Stimulated activated naive CD4-positive, alpha-beta T cell (primary cell): ENCODE measurements at regions not wholly inside any gene's neighbourhood (a gene's known extent, or its start where the extent isn't known, plus 50 kb on each side); places are given as distances from the start of the nearest gene placed in this dataset.

Experiments used
- DNase-seq, 6 experiments: peaks; one replicate each; lab custom pipeline; 2025; lab: John Stamatoyannopoulos, UW

DNA sequence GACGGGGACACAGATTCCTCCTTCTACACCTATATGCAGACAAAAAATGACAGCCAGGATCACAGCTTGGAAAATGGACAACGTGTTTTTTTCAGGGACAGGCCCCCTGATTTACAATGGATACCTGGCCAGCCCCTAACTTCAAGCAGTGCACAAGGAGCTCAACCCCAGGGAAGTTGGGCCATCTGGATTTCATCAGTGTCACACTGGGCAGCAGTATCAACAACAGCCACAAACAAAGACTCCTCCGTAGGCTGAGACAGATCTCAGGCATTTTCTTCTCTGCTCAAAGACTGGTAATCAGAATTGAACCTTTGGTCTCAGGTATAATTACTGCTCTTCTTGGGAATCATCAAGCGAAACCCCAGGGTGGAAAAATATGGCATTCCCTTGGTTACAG lies 374.0 kb downstream of the ZNF608 start:
- DNase-seq, result no peak

DNA sequence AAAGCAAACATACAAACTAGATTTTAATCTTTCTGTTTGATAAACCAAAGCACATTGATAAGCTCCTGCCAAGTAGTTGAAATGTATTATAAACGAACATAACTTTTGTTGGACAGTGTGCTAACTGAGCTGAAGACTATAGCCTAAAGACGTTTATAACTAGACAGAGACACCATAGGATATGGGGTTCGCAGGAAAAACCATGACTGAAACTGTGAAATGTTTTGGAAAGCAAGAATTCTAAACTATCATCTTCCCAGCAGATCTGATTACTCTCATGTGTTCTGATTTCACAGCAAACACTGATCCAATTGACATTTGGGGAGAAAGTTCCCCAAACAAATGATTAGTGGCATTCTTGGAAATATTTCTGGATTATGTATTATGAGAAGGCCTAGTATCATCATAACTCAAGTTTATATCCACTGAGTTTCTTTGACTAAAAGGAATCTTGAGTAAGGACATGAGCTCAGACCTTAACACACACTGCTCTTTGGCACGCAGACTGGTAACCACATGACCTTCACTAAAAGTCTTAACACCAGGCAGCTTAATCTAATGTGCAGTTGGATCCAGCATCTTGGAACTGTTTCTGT lies 375.2 kb downstream of the ZNF608 start:
- DNase-seq, result no peak

DNA sequence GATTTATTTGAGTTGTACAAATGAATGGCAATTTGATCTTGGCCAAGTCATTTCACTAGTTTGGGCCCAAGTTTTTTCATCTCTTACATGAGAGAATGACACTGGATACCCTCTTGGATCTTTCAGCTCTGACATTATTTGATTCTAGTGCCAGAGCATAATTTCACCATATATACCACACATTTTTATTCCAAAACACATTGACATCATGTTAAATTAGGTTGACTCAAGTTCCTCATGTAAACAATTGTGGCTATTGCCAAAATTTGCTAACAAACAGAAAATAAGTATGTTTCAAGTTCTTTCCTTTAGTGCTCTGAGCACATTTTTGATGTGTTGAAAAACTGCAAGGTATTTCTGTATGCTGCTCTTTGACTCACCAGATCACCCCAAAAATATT lies 375.8 kb downstream of the ZNF608 start:
- no peak for DNase-seq

DNA sequence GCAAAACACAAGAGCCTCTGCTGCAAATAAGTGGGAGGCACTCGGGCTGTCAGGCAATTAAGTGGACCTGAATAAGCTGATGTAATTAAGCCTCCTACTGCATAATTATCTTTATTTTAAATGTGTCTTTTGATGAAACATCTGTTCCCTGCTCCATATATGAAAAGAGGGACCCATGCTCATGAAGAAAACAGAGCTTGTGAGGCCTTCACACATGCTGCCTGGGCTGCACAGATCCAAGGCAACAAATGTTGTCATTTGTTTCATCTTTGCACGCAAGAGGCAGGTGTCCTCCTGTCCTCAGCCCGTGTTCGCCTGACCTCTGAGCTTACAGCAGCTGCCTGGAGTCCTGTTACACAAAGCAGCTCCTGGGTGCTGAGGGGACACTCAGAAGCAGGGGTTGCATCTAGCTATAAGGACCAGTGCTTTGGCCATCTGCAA lies 381.1 kb downstream of the ZNF608 start:
- DNase-seq, result no peak

DNA sequence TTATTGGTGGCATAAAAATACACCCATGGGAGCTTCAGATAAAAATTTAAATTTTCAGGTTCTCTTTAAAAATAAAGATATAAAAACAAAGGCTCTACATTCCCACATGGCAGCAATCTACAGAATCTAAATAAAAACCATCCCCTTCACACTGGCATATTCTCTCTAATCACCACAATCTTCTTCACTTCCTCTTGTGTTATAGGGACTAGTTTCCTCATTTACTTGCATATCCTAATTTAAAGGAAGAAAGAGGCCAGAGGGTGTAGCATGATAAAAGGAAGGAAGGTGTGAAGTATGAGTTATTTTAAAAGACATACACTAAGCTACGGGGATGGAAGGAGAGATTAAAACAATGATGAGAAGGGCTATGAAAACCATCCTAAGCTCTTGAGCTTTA lies 390.5 kb downstream of the ZNF608 start:
- DNase-seq, result no peak

DNA sequence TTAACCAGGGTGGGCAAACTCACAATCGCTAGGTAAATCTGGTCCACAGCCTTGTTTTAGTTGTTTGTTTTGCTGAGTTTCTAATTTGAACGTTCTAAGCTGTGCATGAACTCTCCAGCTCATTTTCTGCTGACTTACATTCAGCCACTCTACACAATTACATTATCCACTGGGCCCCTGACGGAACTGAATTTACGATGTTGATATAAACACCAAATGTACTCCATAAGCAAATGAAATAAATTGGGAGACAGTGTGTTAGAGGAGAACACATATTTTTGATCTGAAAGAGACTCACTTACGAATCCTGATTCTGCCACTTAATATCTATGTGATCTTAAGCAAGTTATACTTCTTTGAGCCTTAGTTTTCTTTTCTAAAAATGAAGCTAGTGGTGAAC lies 393.4 kb downstream of the ZNF608 start:
- no peak for DNase-seq

DNA sequence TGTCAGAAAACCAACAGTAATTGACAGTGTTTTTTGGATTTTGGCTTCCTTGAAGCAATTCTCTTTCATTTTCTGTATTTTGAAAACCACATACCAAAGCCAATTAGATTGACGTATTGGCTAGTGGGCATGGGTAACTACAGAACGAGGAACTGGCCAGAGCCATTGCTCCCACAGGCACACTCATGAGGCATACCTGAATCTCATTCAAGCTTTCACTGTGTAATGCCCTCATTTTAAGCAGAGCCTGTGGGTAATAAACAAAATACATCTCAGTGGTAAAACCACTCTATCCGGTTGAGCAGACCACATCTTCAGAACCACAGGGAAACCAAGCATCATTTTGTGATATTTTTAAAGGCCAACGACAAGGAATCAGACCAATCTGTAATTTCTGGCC lies 394.1 kb downstream of the ZNF608 start:
- DNase-seq, result no peak

DNA sequence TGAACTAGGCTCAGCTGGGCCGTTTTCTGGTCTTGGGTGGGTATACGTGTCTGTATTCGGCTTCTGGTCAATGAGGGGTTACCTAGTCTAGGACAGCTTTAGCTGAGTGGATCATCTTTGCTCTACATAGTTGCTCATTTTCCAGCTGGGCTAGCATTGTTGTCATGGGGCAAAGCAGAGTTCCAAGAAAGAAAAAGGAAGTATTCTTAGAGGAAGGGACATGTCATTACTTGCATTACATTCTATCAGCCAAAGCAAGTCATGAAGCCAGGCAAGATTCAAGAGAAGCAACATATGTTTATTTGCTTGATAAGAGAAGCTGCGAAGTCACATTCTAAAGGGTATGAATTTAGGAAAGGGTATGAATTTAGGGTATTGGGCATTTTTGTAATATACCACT lies 396.5 kb downstream of the ZNF608 start:
- no peak for DNase-seq

DNA sequence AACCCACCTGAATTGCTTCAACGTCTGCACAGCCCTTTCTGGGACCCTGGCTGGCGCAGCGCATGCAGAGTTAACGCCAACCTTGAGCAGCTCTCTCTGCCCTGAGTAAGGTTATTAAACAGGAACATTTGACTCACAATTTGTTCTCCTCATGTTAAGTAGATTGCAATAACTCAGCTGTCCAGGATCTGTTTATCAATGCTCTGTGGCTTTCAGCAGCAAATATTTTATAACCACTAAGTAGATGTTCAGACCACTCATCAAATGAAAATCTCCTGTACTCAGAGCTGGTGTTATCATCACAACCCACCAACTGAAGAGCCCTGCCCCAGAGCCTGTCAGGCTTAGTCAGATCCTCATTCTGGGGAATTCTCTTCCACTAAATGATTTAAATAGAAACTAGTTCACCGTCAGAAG lies 403.0 kb downstream of the ZNF608 start:
- DNase-seq, result no peak

DNA sequence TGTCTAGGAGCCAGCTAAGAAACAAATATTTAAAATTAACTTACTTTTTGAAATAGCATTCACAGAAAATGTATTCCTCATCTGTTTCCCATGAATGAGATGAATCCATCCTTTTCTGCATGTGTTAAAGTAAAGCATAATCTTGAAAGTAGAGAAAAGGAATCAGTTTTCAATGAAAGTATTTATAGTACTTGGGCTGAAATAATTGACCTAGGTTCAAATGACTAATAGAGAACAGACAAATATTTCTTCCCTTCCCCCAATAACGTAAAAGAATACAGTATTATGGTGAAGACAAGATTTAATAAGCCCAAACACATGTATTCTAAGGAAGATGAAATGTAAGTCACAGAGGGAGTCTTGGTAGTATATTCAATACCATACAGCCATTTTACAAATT lies 403.5 kb downstream of the ZNF608 start:
- DNase-seq, result no peak

DNA sequence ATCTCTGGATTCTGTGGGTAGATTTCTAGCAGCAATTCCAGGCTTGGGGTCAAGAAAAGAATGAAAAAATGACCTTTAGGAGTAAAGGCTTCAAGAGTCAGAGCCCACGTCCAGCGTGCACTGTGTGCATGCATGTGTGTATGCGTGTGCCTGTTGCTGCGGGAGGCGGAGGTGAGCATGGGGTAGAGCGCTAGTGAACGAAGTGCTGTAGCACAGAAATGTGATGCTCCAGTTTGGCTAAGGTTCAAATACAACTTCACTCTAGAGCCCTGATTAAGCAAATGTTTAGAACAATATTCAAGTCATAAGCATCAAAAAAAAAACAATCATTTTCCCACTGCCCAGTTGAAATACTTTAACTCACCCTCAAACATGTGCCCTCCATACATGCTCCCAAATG lies 403.9 kb downstream of the ZNF608 start:
- DNase-seq, result no peak

DNA sequence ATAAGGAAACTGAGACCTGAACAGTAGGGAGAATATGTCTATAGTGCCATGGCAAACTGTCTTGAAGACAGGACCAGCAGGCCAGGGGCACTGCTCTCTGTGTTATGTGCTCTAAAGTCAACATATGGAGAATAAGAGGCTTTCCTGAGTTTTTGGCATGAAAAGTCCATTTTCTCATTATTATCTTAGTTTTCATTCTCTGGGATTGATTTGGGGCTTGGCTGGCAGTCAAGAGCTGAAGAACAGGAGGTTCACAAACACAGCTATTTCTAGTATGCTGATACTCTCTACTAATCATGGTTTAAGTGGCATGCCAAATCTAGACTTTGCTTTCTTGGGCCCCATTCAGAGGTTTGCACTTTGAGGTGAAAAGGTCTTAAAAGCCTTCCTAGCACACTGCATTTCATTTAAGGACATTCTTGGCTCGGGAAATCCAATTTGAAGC lies 404.4 kb downstream of the ZNF608 start:
- DNase-seq, result no peak

DNA sequence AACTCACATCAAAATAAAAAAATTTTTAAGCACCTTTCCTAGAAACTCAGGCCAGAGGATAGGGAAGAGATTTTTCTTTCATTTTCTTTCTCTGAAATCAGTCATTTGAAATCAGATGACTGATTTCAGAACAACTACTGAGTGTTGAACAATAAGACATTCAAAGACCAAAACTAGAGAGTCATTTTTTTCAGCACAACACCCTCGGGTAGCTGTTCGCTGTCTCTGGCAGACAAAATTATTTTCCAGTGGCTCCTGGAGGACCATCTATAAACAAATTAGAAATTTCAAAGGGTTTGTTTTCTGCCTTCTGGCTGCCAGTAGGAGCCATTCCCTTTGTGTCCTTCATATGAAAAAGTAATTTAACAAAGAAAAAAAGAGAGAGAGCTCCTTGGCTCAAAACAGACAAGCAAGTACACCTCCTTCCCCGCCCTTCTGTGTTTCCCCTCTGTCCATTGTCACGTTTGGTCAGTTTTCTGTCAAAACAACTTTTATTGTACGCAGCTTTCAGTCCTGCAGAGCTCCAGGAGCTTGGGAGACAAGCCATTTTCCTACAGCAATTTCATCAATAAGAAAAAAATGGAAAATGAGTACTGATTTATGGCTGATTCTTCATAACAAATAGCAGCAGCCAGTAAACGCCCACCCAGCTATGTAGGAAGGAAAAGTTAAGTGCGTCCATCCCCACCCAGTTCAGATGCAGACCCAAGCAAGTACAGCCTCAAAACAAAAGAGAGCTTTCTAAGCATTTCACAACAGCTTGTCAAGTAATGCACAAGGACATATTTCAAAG lies 405.2 kb downstream of the ZNF608 start:
- DNase-seq, result no peak

DNA sequence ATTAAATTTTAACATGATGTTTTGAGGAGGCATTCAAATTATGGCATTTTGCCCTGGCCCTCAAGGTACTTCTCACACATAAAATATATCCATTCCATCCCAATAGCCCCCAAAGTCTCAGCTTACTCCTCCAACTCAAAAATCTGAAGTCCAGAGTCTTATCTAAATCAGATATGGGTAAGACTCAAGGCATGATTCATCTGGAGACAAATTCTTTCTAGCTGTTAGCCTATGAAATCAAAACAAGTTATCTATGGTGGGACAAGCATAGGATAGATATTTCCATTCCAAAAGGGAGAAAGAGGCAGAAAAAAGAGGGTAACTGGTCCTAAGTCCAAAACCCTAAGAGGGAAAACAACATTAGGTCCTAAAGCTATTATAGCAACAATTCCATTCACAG lies 408.4 kb downstream of the ZNF608 start:
- DNase-seq, result no peak

DNA sequence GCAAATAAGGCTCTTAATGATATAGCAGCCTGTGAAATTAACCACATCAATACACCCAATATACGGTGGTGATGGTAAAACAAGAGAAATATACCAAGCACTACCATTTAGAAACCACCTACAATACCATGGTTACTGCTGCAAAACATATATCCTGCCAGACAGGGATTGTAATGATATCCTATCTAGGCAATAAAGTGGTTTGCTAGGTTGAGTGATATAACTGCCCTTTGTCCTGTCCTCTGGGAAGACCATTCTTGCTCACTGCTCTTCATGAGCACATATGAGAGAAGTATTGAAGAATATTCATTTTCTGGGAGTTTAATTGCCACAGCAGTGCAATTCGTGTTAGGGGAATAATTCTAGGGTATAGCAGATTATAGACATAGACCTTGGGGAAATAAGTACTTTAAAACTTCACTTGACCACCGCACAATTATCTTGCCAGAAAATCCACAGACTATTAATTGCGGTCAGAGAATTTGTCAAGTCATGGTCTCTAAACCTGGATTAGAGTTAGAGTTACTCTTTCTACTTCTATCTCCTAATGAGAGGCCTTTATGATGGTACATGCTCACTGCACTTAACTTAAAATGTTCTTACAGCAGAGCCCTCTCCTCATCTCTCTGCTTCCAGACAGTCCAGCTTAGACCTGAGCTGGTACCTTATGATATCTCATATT lies 413.0 kb downstream of the ZNF608 start:
- DNase-seq, result no peak

DNA sequence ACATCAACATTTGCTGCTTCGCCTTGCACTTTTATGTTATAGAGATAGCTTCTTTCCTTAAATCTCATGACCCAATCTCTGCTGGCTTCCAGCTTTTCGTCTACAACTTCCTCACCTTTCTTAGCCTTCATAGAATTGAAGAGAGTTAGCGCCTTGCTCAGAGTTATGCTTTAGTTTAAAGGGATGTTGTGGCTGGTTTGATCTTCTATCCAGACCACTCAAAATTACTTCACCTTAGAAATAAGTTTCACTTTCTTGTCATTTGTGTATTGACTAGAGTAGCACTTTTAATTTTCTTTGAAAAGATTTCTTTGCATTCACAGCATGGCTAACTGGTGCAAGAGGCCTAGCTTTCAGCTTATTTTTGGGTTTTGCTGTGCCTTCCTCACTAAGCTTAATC lies 414.2 kb downstream of the ZNF608 start:
- DNase-seq, result no peak

DNA sequence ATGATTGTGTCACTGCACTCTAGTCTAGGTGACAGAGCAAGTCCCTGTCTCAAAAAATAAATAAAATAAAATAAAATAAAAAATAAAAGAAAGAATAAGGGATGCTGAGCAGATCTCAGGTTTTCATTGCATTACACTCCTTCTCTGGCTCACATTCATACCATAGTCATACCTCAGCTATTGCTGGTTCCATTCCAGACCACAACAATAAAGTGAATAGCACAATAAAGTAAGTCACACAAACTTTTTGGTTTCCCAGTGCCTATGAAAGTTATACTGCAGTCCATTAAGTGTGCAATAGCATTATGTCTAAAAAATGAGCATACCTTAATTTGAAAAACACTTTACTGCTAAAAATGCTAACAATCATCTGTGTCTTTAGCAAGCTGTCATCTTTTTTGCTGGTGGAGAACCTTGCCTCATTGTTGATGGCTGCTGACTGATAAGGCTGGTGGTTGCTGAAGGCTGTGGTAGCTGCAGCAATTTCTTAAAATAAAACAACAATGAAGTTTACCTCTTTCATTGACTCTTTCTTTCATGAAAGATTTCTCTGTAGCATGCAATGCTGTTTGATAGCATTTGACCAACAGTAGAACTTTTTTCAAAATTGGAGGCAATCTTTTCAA lies 415.7 kb downstream of the ZNF608 start:
- DNase-seq, result no peak

DNA sequence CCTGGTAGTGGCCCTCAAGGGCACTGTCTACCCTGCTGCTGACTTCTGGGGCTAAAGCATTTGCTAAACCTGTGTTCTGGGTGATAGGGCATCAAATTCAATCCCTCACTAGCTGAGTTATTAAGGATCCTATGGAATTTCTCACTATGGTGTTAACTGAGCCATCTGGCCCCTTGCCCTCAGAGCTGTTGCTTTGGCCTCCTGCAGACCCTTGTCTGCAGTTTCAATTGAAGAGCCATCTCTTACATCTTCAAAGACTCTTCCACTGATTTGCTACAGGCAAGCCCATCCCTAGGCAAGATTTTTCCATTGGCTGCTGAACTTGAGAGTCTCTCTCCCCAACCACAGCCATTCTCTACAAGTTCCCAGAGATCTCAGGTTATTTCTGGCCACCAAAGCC lies 418.2 kb downstream of the ZNF608 start:
- no peak for DNase-seq

DNA sequence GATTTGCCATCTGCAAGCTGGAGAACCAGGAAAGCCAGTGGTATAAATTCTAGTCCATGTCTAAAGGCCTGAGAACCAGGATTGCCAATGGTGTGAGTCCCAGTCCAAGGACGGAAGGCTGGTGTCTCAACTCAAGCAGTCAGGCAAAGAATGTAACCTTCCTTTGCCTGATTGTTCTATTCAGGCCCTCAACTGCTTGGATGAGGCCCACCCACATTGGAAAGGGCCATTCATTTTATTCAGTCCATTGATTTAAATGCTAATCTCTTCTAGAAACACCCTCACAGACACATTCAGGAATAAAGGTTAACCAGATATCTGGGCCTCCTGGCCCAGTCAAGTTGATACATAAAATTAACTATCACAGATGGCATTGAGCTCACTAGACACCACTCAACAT lies 427.8 kb downstream of the ZNF608 start:
- DNase-seq, result no peak

DNA sequence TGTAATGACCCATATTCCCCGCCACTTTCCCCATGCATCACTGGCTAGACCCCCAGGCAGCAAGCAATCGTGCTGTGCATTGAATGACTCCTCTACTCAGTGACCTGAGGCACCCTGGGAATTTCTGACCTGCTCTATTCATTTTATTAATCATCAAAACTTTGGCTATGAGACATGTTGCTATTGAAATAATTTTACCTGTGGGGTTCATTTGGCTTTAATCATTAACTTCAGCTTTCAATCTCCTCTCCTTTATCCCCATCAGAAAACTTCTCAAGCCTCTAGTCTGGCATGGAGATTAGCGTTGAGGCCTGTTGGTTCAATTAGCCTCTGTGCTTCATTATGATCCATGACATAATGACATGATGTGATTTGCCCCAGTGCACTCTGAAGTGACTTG lies 429.0 kb downstream of the ZNF608 start:
- DNase-seq, result no peak

DNA sequence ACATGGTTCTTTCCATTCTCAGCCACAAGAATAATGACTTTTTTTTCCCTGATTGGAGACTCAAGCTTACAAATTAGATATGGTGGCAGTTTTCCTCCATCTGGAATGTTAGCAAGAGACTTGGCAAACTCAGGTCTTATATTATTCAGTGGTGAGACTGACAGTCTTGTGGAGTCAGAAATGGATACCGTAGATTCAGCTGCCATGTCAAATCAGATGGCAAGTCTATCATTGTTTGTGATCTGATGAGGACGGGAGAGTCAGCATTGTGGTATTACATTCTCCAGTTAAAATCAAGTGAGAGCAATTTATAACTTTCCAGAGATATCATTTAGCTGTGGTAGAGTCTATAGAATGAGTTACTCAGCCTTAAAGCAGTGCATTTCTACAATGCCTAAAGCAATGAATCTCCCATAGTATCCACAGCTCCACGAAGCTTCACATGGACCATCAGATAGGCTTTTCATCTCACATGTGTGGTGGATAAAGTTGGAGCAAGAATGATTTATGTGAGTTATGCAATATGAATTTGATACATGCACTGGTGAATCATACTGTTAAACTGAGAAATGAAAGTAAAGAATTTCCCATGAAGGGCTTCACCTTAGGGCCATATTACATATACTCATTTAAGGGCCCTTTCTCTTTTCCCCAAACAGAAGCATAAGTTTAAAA lies 430.6 kb downstream of the ZNF608 start:
- no peak for DNase-seq

DNA sequence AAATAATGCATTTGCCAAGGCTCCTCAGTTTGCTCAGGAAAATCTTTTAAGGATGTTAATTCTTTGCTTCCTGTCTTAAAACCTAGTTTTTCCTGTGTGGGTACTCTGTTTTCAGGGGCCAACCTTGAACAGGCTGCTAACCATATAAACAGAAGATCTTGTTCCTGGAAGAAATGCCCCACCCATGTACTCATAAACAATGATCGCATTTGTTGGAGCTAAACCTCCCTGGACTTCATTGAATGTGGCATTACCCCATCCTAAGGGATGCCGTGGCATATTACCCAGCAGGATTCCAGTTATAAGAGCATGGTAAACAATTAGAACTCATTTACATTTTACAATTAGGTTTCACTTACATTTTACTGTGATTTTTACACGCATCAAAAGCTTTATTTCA lies 436.0 kb downstream of the ZNF608 start:
- no peak for DNase-seq
